ENCODE measurements at regions not wholly inside any gene's neighbourhood (a gene's known extent, or its start where the extent isn't known, plus 50 kb on each side); places are given as distances from the start of the nearest gene placed in this dataset.

DNA sequence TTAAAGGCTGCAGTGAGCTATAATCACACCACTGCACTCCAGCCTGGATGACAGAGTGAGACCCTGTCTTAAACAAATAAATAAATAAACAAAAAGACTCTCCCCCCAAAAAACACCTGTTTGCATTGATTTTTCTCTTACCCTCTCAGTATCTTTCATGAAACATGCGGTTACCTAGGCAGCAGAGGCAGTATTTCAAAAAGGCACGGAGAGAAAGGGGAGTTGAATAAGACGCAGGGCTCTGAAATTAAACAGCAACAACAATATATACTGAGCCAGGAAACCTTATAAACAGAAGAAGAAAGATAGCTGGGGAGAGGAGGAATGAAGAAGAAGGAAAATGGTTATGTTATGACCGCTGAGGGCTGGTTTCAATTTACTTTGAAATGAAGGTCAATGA, 277.6 kb downstream of the BTG1 start:
- TF ChIP-seq ZNF274 (IDR thresholded peaks at IDR 0.05; ENCODE audit: low read depth, low read length) (no peak), YY1 (IDR thresholded peaks at IDR 0.05; ENCODE audit: insufficient read depth, insufficient read length) (no peak)
